ENCODE measurements at regions not wholly inside any gene's neighbourhood (a gene's known extent, or its start where the extent isn't known, plus 50 kb on each side); places are given as distances from the start of the nearest gene placed in this dataset.

DNA sequence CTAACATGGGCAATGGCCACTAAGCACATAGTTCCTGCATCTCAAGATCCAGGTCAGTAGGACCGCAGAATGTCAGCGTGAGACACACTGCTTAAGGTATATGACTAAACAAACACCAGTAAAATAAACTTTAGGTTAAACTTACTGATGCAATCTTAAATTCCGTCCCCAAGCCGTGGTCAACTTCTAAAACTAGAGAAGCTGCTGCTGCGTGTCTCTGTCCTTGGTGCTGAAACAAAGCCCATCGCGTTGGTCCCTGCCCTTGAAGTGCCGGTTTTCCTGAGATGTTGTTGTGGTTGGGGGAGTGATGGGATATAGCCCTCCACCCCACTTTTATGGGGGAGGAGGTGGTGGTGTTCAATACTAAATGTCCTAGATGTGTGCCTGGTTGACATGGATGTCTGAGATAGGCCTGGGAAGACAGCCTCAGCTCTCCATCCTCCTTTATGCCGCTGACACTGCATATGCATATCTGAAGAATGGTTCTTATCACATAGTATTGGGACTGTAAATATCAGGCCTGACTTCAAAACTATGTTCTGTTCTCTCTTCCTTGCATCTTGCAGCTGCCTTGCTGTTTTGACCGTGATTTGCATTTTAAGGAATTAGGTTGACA lies 72.0 kb upstream of the KCNA3 start:
- TF ChIP-seq, protein P1, sequence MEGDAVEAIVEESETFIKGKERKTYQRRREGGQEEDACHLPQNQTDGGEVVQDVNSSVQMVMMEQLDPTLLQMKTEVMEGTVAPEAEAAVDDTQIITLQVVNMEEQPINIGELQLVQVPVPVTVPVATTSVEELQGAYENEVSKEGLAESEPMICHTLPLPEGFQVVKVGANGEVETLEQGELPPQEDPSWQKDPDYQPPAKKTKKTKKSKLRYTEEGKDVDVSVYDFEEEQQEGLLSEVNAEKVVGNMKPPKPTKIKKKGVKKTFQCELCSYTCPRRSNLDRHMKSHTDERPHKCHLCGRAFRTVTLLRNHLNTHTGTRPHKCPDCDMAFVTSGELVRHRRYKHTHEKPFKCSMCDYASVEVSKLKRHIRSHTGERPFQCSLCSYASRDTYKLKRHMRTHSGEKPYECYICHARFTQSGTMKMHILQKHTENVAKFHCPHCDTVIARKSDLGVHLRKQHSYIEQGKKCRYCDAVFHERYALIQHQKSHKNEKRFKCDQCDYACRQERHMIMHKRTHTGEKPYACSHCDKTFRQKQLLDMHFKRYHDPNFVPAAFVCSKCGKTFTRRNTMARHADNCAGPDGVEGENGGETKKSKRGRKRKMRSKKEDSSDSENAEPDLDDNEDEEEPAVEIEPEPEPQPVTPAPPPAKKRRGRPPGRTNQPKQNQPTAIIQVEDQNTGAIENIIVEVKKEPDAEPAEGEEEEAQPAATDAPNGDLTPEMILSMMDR (conservative IDR thresholded peaks at IDR 0.05): no peak
- TF ChIP-seq ZFX (IDR thresholded peaks at IDR 0.05): no peak
